ENCODE measurements at regions not wholly inside any gene's neighbourhood (a gene's known extent, or its start where the extent isn't known, plus 50 kb on each side); places are given as distances from the start of the nearest gene placed in this dataset.

DNA sequence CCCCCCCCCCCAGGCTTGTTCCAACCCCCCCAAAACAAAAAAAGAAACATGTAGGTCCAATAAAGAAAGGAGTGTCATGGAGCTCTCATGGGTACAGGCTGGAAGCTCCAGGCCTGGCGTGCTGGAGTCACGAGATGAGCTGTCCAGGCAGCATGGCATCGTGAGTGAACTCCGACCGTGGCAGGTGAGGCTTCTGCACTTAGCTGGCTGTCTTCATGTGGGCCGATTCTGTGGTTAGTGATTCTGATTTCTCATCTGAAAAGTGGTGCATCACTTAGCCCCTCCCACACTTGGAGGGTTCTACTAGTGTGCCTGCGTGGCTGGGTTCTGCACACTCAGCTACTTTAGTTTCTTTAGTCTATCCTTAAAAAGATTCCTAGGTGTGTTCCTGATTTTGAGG lies 126.4 kb upstream of the MGAT5 start:
- Histone ChIP-seq H3K9me3 (no peaks in the 10 kb centered on the region), H3K27ac (no peak overlapping the region), H3K4me3 (no peak overlapping the region), H3K36me3 (ENCODE audit: insufficient read depth in 1 of 2, low read depth in 1 of 2) (no peaks in the 10 kb centered on the region), H3K4me1 (no peaks in the 10 kb centered on the region), H3K27me3 (ENCODE audit: insufficient read depth in 3 of 3, low read length in 2 of 3) (peaks cover 0 to 7% (median 0%) of the 10 kb centered on the region in 3 donors)
- TF ChIP-seq, protein P1, sequence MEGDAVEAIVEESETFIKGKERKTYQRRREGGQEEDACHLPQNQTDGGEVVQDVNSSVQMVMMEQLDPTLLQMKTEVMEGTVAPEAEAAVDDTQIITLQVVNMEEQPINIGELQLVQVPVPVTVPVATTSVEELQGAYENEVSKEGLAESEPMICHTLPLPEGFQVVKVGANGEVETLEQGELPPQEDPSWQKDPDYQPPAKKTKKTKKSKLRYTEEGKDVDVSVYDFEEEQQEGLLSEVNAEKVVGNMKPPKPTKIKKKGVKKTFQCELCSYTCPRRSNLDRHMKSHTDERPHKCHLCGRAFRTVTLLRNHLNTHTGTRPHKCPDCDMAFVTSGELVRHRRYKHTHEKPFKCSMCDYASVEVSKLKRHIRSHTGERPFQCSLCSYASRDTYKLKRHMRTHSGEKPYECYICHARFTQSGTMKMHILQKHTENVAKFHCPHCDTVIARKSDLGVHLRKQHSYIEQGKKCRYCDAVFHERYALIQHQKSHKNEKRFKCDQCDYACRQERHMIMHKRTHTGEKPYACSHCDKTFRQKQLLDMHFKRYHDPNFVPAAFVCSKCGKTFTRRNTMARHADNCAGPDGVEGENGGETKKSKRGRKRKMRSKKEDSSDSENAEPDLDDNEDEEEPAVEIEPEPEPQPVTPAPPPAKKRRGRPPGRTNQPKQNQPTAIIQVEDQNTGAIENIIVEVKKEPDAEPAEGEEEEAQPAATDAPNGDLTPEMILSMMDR (IDR thresholded peaks at IDR 0.05): no peak
- DNase-seq (no peak), ATAC-seq (no peak)
- 85 to 93% (median 88%) methylated on average over 7 of the region's 7 CpGs for WGBS, 3 donors
- intact Hi-C loops (cut with DNase I): loop anchor here in 1 of 2 donors (10.0 kb wide), 1 partner anchor 47 kb away; no protein-coding TSS in a partner anchor

DNA sequence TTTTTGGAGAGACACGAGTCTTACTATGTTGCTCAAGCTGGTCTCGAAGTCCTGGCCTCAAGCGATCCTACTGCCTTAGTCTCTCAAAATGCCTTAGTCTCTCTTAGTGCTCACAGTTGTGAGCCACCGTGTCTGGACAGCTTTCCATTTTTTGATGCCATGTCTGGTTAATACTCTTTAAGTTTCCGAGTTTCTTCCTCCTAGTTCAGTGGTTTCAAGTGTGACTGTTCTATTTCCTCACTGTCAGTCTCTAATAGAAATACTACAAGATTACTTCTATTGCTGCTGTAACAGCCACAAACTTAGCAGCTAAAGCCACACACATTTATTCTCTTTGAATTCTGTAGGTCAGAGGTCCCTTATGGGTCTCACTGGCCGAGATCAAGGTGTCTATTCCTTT lies 125.1 kb upstream of the MGAT5 start:
- Histone ChIP-seq H3K4me1 (no peaks in the 10 kb centered on the region), H3K36me3 (ENCODE audit: insufficient read depth in 1 of 2, low read depth in 1 of 2) (no peaks in the 10 kb centered on the region), H3K4me3 (no peak overlapping the region), H3K27me3 (ENCODE audit: insufficient read depth in 3 of 3, low read length in 2 of 3) (peaks cover 0 to 19% (median 0%) of the 10 kb centered on the region in 3 donors), H3K9me3 (no peaks in the 10 kb centered on the region), H3K27ac (no peak overlapping the region)
- no peak for ATAC-seq
- TF ChIP-seq, protein P1 (IDR thresholded peaks at IDR 0.05): no peak
- DNase-seq: no peak
- intact Hi-C loops (cut with DNase I): loop anchor here in 1 of 2 donors (10.0 kb wide), 1 partner anchor 46 kb away; no protein-coding TSS in a partner anchor
- 72 to 86% (median 79%) methylated on average over 6 of the region's 6 CpGs for WGBS, 3 donors

DNA sequence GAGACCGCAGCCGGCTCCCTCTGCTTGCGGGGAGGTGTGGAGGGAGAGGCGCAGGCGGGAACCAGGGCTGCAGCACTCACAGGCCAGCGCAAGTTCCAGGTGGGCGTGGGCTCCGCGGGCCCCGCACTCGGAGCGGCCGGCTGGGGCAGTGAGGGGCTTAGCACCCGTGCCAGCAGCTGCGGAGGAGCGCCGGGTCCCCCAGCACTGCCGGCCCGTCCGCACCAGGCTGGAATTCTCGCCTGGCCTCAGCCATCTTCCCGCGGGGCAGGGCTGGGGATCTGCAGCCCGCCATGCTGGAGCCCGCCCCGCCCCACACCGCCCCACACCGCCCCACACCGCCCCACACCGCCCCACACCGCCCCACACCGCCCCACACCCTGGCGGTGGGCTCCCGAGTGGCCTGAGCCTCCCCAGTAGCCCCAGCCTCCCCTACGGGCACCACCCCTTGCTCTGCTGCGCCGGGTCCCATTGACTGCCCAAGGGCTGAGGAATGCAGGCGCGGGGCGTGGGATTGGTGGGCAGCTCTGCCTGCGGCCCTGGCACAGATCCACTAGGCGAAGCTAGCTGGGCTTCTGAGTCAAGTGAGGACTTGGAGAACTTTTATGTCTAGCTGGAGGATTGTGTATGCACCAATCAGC lies 123.9 kb upstream of the MGAT5 start:
- ATAC-seq (no peak), DNase-seq (no peak)
- H3K27me3 ChIP-seq (ENCODE audit: insufficient read depth in 3 of 3, low read length in 2 of 3): peaks cover 0 to 30% (median 3%) of the 10 kb centered on the region in 3 donors
- TF ChIP-seq, protein P1 (IDR thresholded peaks at IDR 0.05): no peak
- intact Hi-C loops (cut with DNase I): loop anchor here in 1 of 2 donors (10.0 kb wide), 1 partner anchor 45 kb away; no protein-coding TSS in a partner anchor
- H3K36me3 ChIP-seq (ENCODE audit: insufficient read depth in 1 of 2, low read depth in 1 of 2): no peaks in the 10 kb centered on the region
- H3K4me3 ChIP-seq: no peak overlapping the region
- no peaks in the 10 kb centered on the region for H3K9me3 ChIP-seq
- H3K27ac ChIP-seq: no peak overlapping the region
- H3K4me1 ChIP-seq: no peaks in the 10 kb centered on the region
- WGBS, 3 donors: 97 to 99% (median 97%) methylated on average over 40 to 42 of the region's 42 CpGs

DNA sequence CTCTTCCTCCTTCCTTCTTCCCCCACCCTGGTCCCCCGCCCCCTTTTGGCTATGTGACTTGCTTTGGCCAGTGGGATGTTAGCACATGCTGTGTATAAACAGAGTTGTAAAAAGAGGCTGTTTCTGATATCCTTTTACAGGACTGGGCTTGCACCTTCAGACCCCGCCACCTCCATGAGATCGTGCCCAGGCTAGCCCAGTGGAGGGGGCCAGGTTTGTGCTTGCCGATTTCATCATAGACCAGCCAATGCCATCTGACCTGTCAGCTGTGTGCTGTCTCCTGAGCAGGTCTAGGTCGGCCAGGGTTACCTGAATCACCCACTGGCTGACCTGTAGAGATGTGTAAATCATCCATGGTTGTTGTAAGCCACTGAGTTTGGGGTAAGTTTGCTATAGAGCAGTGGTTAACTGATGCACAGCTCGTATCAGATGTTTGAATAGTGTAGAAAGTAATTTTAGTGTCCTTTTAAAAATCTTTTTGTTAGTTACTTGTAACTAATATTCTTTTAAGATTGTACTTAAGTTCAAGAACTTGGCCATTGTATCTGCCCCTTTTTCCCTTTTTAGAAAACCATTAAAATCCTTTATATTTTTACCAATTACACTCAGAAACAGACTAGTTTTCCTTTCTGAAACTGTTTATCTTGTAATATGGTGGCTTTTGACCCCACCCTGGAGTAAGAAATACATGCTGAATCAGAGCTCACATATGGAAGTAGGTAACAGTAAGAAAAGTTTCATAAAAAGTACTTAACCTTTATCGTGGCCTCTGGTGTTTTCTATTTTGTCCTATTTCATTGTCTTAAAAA lies 122.0 kb upstream of the MGAT5 start:
- Histone ChIP-seq H3K9me3 (no peaks in the 10 kb centered on the region), H3K4me1 (peaks cover 8% of the 10 kb centered on the region), H3K27me3 (ENCODE audit: insufficient read depth in 3 of 3, low read length in 2 of 3) (peaks cover 0 to 41% (median 3%) of the 10 kb centered on the region in 3 donors), H3K4me3 (no peak overlapping the region), H3K27ac (no peak overlapping the region), H3K36me3 (ENCODE audit: insufficient read depth in 1 of 2, low read depth in 1 of 2) (no peaks in the 10 kb centered on the region)
- no peak for DNase-seq
- TF ChIP-seq, protein P1 (IDR thresholded peaks at IDR 0.05): no peak
- ATAC-seq: no peak
- 83 to 90% (median 84%) methylated on average over 7 of the region's 7 CpGs for WGBS, 3 donors
- intact Hi-C loops (cut with DNase I): no loop called here

Measured in psoas muscle (tissue), 7 donors.